ENCODE measurements at regions not wholly inside any gene's neighbourhood (a gene's known extent, or its start where the extent isn't known, plus 50 kb on each side); places are given as distances from the start of the nearest gene placed in this dataset.

DNA sequence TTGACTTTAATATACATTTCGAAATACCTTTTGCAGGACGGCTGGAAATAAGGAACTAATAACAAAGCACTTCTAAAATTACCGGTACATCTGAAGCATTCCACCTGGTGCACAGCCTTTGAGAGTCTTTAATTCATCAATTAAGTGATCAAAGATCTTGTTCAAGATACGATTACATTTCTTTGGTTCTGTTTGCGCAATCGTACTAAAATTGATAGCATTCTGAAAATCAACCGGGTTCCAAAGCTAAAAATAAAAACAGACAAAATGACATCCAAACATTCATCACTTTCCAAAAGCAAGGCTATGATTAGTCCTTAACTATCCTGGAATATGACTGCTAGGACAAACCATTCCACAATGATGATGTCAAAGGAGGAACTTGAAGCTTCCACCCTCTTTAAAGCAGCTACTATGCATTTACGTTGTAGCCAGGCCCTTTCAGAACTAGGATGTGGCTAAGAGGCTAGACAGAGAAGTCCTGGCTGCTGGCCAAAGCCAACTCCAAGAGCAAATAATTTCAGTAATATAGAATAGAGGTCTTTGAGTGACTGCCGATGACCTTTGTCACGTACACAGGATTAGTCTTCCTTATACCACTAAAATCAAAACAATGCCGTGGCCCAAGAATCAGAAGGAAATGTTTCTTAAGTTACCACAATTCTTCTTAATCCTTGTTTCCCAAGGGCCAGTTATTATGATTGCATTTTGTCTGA is 299.8 kb upstream of the PSMD7 start:
- TF ChIP-seq, protein P1, sequence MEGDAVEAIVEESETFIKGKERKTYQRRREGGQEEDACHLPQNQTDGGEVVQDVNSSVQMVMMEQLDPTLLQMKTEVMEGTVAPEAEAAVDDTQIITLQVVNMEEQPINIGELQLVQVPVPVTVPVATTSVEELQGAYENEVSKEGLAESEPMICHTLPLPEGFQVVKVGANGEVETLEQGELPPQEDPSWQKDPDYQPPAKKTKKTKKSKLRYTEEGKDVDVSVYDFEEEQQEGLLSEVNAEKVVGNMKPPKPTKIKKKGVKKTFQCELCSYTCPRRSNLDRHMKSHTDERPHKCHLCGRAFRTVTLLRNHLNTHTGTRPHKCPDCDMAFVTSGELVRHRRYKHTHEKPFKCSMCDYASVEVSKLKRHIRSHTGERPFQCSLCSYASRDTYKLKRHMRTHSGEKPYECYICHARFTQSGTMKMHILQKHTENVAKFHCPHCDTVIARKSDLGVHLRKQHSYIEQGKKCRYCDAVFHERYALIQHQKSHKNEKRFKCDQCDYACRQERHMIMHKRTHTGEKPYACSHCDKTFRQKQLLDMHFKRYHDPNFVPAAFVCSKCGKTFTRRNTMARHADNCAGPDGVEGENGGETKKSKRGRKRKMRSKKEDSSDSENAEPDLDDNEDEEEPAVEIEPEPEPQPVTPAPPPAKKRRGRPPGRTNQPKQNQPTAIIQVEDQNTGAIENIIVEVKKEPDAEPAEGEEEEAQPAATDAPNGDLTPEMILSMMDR (IDR thresholded peaks at IDR 0.05), result no peak
- no peak for TF ChIP-seq POLR2A (IDR thresholded peaks at IDR 0.05)

Data from tibial nerve (tissue), 3 donors.